ENCODE measurements at regions not wholly inside any gene's neighbourhood (a gene's known extent, or its start where the extent isn't known, plus 50 kb on each side); places are given as distances from the start of the nearest gene placed in this dataset.

DNA sequence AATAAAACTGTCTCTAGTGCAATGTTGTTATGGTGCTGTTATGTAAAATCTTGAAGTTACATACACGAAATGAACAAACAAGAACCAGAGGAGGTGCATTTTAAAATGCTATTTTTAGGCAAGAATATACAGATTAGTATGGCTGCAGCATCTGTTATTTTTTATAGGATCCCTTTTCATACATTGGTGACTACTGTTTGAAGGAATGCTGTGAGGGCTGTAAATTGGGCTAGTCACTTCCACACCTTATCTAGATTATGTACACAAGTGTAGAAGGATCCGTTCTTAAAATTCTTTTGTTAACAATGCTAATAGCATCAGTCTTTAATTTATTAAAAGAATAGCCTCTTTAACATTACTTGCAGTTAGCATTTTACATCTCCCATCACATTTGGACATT lies 284.3 kb upstream of the MDGA2 start:
- H3K4me1 ChIP-seq (ENCODE audit: control insufficient read depth in 1 of 2, insufficient read depth in 2 of 2, low read length in 2 of 2) = peaks cover 0 to 4% of the 10 kb centered on the region in 2 experiments
- H3K4me2 ChIP-seq (ENCODE audit: low read length) = no peak overlapping the region
- H3K4ac ChIP-seq (ENCODE audit: low read depth, low read length) = no peak overlapping the region
- H3K18ac ChIP-seq (ENCODE audit: low read length) = no peak overlapping the region
- H3K36me3 ChIP-seq (ENCODE audit: control insufficient read depth in 1 of 2, insufficient read depth in 2 of 2, low read length in 2 of 2) = no peaks in the 10 kb centered on the region
- no peak overlapping the region for H3K23ac ChIP-seq (ENCODE audit: low read length)
- H3K27me3 ChIP-seq (ENCODE audit: insufficient read depth, low read length) = no peaks in the 10 kb centered on the region
- H4K8ac ChIP-seq (ENCODE audit: low read depth, low read length) = no peak overlapping the region
- H2BK12ac ChIP-seq (ENCODE audit: low read length) = no peak overlapping the region
- H2BK120ac ChIP-seq (ENCODE audit: insufficient read depth, low read length, poor library complexity) = no peak overlapping the region
- H3K14ac ChIP-seq (ENCODE audit: low read length) = no peak overlapping the region
- H3K79me1 ChIP-seq (ENCODE audit: low read length) = no peaks in the 10 kb centered on the region
- no peaks in the 10 kb centered on the region for H3K79me2 ChIP-seq (ENCODE audit: control insufficient read depth, insufficient read depth, low read length, poor library complexity)
- H2BK5ac ChIP-seq (ENCODE audit: low read depth, low read length, poor library complexity) = no peak overlapping the region
- peak in 1 of 2 donors; percentile 4 for DNase-seq
- H3K27ac ChIP-seq (ENCODE audit: low read depth, low read length) = no peak overlapping the region
- no peak overlapping the region for H2AFZ ChIP-seq (ENCODE audit: insufficient read depth, low read length, poor library complexity)
- H4K12ac ChIP-seq (ENCODE audit: low read depth, low read length) = no peak overlapping the region
- H3K4me3 ChIP-seq (ENCODE audit: low read depth, low read length) = no peak overlapping the region
- no peak overlapping the region for H4K91ac ChIP-seq (ENCODE audit: low read depth, low read length)
- no peak overlapping the region for H2AK5ac ChIP-seq (ENCODE audit: low read length)
- no peak overlapping the region for H3K9ac ChIP-seq (ENCODE audit: low read length)
- H3K9me3 ChIP-seq (ENCODE audit: insufficient read depth, low read depth, low read length) = no peaks in the 10 kb centered on the region
- WGBS (ENCODE audit: extremely low coverage, insufficient coverage, insufficient read length) = no CpG with 5 or more reads among the region's 2 CpGs

DNA sequence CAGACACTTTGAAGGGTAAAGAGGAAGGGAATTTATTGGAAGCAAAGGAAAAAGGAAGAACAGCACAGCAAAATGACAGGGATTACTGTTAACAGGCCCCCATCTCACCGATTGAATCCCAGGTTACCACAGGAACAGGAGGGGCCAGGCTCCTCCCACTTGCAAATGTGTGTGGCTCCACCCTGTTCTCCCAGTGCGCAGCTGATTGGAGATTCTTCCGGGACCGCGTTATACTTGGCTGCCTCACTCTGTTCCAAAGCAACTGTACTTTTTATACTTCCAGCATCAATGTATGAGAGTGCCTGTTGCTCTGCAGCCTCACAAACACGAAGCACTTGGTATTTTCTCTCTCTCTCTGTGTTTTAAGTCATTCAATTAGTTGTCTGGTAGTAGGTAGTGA lies 273.6 kb upstream of the MDGA2 start:
- Histone ChIP-seq H2BK5ac (ENCODE audit: low read depth, low read length, poor library complexity) (no peak overlapping the region), H3K23ac (ENCODE audit: low read length) (no peak overlapping the region), H3K14ac (ENCODE audit: low read length) (no peak overlapping the region), H3K27me3 (ENCODE audit: insufficient read depth, low read length) (no peaks in the 10 kb centered on the region), H3K79me2 (ENCODE audit: control insufficient read depth, insufficient read depth, low read length, poor library complexity) (no peaks in the 10 kb centered on the region), H3K4ac (ENCODE audit: low read depth, low read length) (no peak overlapping the region), H3K27ac (ENCODE audit: low read depth, low read length) (no peak overlapping the region), H3K36me3 (ENCODE audit: control insufficient read depth in 1 of 2, insufficient read depth in 2 of 2, low read length in 2 of 2) (no peaks in the 10 kb centered on the region), H2AFZ (ENCODE audit: insufficient read depth, low read length, poor library complexity) (no peak overlapping the region), H2AK5ac (ENCODE audit: low read length) (no peak overlapping the region), H2BK120ac (ENCODE audit: insufficient read depth, low read length, poor library complexity) (no peak overlapping the region), H3K18ac (ENCODE audit: low read length) (no peak overlapping the region), H3K9me3 (ENCODE audit: insufficient read depth, low read depth, low read length) (no peaks in the 10 kb centered on the region), H4K12ac (ENCODE audit: low read depth, low read length) (no peak overlapping the region), H4K8ac (ENCODE audit: low read depth, low read length) (no peak overlapping the region), H4K91ac (ENCODE audit: low read depth, low read length) (no peak overlapping the region), H2BK12ac (ENCODE audit: low read length) (no peak overlapping the region), H3K4me2 (ENCODE audit: low read length) (no peak overlapping the region), H3K79me1 (ENCODE audit: low read length) (no peaks in the 10 kb centered on the region), H3K4me3 (ENCODE audit: low read depth, low read length) (no peak overlapping the region), H3K9ac (ENCODE audit: low read length) (no peak overlapping the region), H3K4me1 (ENCODE audit: control insufficient read depth in 1 of 2, insufficient read depth in 2 of 2, low read length in 2 of 2) (no peaks in the 10 kb centered on the region)
- no peak for DNase-seq
- WGBS (ENCODE audit: extremely low coverage, insufficient coverage, insufficient read length) = no CpG with 5 or more reads among the region's 6 CpGs

DNA sequence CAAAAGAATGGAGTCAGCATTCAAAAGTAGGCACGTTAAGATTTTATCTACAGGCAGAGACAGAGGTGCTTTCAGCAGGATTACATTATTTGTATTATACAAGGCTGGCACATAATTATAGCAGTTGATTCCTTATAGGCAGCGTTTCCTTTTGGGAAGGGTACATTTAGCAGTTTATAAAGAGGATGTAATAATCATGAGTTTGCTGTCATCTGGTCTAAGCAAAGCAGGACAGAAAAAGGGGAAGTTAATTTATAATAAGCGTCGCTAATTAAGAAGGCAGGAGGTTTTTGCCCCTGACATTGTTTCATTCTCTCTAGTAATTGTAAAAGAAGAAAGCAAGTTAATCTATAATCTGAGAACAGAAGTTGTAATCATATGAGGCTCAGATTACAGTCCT lies 259.9 kb upstream of the MDGA2 start:
- Histone ChIP-seq H4K8ac (ENCODE audit: low read depth, low read length) (no peak overlapping the region), H3K79me2 (ENCODE audit: control insufficient read depth, insufficient read depth, low read length, poor library complexity) (no peaks in the 10 kb centered on the region), H3K4me2 (ENCODE audit: low read length) (no peak overlapping the region), H3K36me3 (ENCODE audit: control insufficient read depth in 1 of 2, insufficient read depth in 2 of 2, low read length in 2 of 2) (no peaks in the 10 kb centered on the region), H3K9ac (ENCODE audit: low read length) (no peak overlapping the region), H3K4me3 (ENCODE audit: low read depth, low read length) (no peak overlapping the region), H2BK5ac (ENCODE audit: low read depth, low read length, poor library complexity) (no peak overlapping the region), H3K79me1 (ENCODE audit: low read length) (no peaks in the 10 kb centered on the region), H3K14ac (ENCODE audit: low read length) (no peak overlapping the region), H3K27ac (ENCODE audit: low read depth, low read length) (no peak overlapping the region), H2BK120ac (ENCODE audit: insufficient read depth, low read length, poor library complexity) (no peak overlapping the region), H3K4me1 (ENCODE audit: control insufficient read depth in 1 of 2, insufficient read depth in 2 of 2, low read length in 2 of 2) (no peaks in the 10 kb centered on the region), H4K91ac (ENCODE audit: low read depth, low read length) (no peak overlapping the region), H2BK12ac (ENCODE audit: low read length) (no peak overlapping the region), H4K12ac (ENCODE audit: low read depth, low read length) (no peak overlapping the region), H3K4ac (ENCODE audit: low read depth, low read length) (no peak overlapping the region), H2AK5ac (ENCODE audit: low read length) (no peak overlapping the region), H3K27me3 (ENCODE audit: insufficient read depth, low read length) (no peaks in the 10 kb centered on the region), H2AFZ (ENCODE audit: insufficient read depth, low read length, poor library complexity) (no peak overlapping the region), H3K23ac (ENCODE audit: low read length) (no peak overlapping the region), H3K9me3 (ENCODE audit: insufficient read depth, low read depth, low read length) (no peaks in the 10 kb centered on the region), H3K18ac (ENCODE audit: low read length) (no peak overlapping the region)
- no peak for DNase-seq
- WGBS (ENCODE audit: extremely low coverage, insufficient coverage, insufficient read length) = no CpG with 5 or more reads among the region's 4 CpGs

DNA sequence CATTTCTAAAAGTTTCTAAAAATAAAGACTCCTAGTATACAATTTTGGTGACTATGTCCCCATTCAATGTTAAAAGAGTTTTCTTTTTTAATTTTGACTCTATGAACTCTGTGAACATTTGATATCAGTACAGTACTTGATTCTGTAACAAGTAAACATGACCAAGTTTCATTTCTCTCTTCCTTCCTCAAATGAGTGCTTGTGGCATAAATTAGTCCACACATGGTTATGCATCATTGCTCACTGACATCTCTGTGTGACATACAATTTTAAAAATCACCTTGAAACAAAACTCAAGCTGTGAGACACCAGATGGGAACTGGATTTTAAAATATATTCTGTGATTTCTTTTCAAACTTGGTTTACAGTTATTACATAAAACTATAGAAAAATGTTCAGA lies 253.9 kb upstream of the MDGA2 start:
- Histone ChIP-seq H3K23ac (ENCODE audit: low read length) (no peak overlapping the region), H3K14ac (ENCODE audit: low read length) (no peak overlapping the region)

More for the DNA sequence above, 253.9 kb upstream of the MDGA2 start:
- no peak overlapping the region for H3K18ac ChIP-seq (ENCODE audit: low read length)
- H2AK5ac ChIP-seq (ENCODE audit: low read length) = no peak overlapping the region
- H3K36me3 ChIP-seq (ENCODE audit: control insufficient read depth in 1 of 2, insufficient read depth in 2 of 2, low read length in 2 of 2) = no peaks in the 10 kb centered on the region
- H2BK12ac ChIP-seq (ENCODE audit: low read length) = no peak overlapping the region
- H3K79me2 ChIP-seq (ENCODE audit: control insufficient read depth, insufficient read depth, low read length, poor library complexity) = no peaks in the 10 kb centered on the region
- no peak overlapping the region for H2BK5ac ChIP-seq (ENCODE audit: low read depth, low read length, poor library complexity)
- H2AFZ ChIP-seq (ENCODE audit: insufficient read depth, low read length, poor library complexity) = no peak overlapping the region
- H3K27me3 ChIP-seq (ENCODE audit: insufficient read depth, low read length) = no peaks in the 10 kb centered on the region
- H3K79me1 ChIP-seq (ENCODE audit: low read length) = no peaks in the 10 kb centered on the region
- no peak overlapping the region for H3K4me2 ChIP-seq (ENCODE audit: low read length)
- no peak overlapping the region for H3K4me3 ChIP-seq (ENCODE audit: low read depth, low read length)
- H3K9ac ChIP-seq (ENCODE audit: low read length) = no peak overlapping the region
- H4K8ac ChIP-seq (ENCODE audit: low read depth, low read length) = no peak overlapping the region
- no peak overlapping the region for H2BK120ac ChIP-seq (ENCODE audit: insufficient read depth, low read length, poor library complexity)
- DNase-seq = no peak
- H4K12ac ChIP-seq (ENCODE audit: low read depth, low read length) = no peak overlapping the region
- H3K4ac ChIP-seq (ENCODE audit: low read depth, low read length) = no peak overlapping the region
- H3K9me3 ChIP-seq (ENCODE audit: insufficient read depth, low read depth, low read length) = no peaks in the 10 kb centered on the region
- H3K4me1 ChIP-seq (ENCODE audit: control insufficient read depth in 1 of 2, insufficient read depth in 2 of 2, low read length in 2 of 2) = no peaks in the 10 kb centered on the region
- H4K91ac ChIP-seq (ENCODE audit: low read depth, low read length) = no peak overlapping the region
- no peak overlapping the region for H3K27ac ChIP-seq (ENCODE audit: low read depth, low read length)
